HG03469 (cell line): ENCODE measurements at regions not wholly inside any gene's neighbourhood (a gene's known extent, or its start where the extent isn't known, plus 50 kb on each side); places are given as distances from the start of the nearest gene placed in this dataset.

Experiments used
- ATAC-seq: cut with Tn5 transposase; IDR thresholded peaks from one replicate; pipeline ENCODE4 v1.9.1; 2021; ENCODE audit warnings: mild to moderate bottlenecking, moderate library complexity, moderate number of reproducible peaks; ENCODE audit not compliant: unreplicated experiment

GRCh38 chr1:38580594-38580993 is 279.0 kb downstream of the RRAGC start:
- ATAC-seq = no peak

- ATAC-seq = no peak
Measured at GRCh38 chr1:38579056-38579455, 280.5 kb downstream of the RRAGC start.

- no peak for ATAC-seq
Measured at GRCh38 chr1:38578271-38578951, 281.2 kb downstream of the RRAGC start.

- ATAC-seq = no peak
Measured at GRCh38 chr1:38577937-38578270, 281.7 kb downstream of the RRAGC start.

GRCh38 chr1:38577385-38577784 is 282.2 kb downstream of the RRAGC start:
- ATAC-seq = no peak

GRCh38 chr1:38576241-38576640 is 283.3 kb downstream of the RRAGC start:
- no peak for ATAC-seq

GRCh38 chr1:38571726-38572125 is 287.8 kb downstream of the RRAGC start:
- ATAC-seq = no peak

GRCh38 chr1:38570657-38570975 is 289.0 kb downstream of the RRAGC start:
- ATAC-seq = no peak

- no peak for ATAC-seq
Measured at GRCh38 chr1:38569932-38570656, 289.5 kb downstream of the RRAGC start.

- ATAC-seq = no peak
Measured at GRCh38 chr1:38568061-38568857, 291.3 kb downstream of the RRAGC start.

- ATAC-seq = no peak
Measured at GRCh38 chr1:38567401-38567800, 292.2 kb downstream of the RRAGC start.

- no peak for ATAC-seq
Measured at GRCh38 chr1:38565020-38565491, 294.5 kb downstream of the RRAGC start.

- no peak for ATAC-seq
Measured at GRCh38 chr1:38563942-38564735, 295.4 kb downstream of the RRAGC start.

GRCh38 chr1:38561725-38562124 is 297.8 kb downstream of the RRAGC start:
- no peak for ATAC-seq

GRCh38 chr1:38561110-38561509 is 298.5 kb downstream of the RRAGC start:
- ATAC-seq = no peak

GRCh38 chr1:38560457-38560856 is 299.1 kb downstream of the RRAGC start:
- no peak for ATAC-seq

GRCh38 chr1:38559446-38560165 is 300.0 kb downstream of the RRAGC start:
- ATAC-seq = no peak

GRCh38 chr1:38558500-38559445 is 300.8 kb downstream of the RRAGC start:
- no peak for ATAC-seq

GRCh38 chr1:38558055-38558454 is 301.5 kb downstream of the RRAGC start:
- no peak for ATAC-seq
